NOMO-1 (cell line): ENCODE measurements at regions not wholly inside any gene's neighbourhood (a gene's known extent, or its start where the extent isn't known, plus 50 kb on each side); places are given as distances from the start of the nearest gene placed in this dataset.
"Not testable (repeated sequence)": the region's sequence is repeated elsewhere in the genome, so short reads cannot be mapped to it uniquely, and the experiment has no call there.

ENCODE experiments used
- DNase-seq, 2 experiments: peaks; one replicate each; lab custom pipeline; 2025; ENCODE audit not compliant: unreplicated experiment in 2 of 2; lab: John Stamatoyannopoulos, UW

- no peak for DNase-seq
Observed at GRCh38 chr2:136715146-136715545, 50.2 kb upstream of the THSD7B start.

- DNase-seq, result no peak
Observed at GRCh38 chr2:136714452-136714951, 50.8 kb upstream of the THSD7B start.

GRCh38 chr2:136713739-136714138, 51.6 kb upstream of the THSD7B start:
- DNase-seq, result no peak

- no peak for DNase-seq
Observed at GRCh38 chr2:136705336-136705735, 60.0 kb upstream of the THSD7B start.

- no peak for DNase-seq
Observed at GRCh38 chr2:136703214-136703613, 62.1 kb upstream of the THSD7B start.

GRCh38 chr2:136696438-136696837, 68.9 kb upstream of the THSD7B start:
- no peak for DNase-seq

DNA sequence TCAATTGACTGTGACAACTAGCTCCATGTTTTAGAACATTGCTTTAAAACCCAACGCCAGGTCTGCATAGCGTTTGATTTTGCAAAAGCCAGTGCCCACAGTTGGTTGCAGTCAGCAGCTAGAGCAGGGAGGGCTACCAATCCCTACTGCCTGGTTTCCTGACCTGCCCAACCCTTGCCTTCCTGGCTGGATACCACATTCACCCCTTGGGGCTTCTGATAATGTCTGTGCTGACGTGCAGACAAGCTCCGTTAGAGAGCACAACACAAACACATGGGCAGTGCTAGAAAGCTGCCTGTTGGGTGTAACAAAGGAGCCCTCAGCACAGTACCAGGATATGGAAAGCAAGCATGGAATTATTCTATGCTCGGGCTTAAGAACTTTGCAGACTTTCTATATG, 71.4 kb upstream of the THSD7B start:
- no peak for DNase-seq

DNA sequence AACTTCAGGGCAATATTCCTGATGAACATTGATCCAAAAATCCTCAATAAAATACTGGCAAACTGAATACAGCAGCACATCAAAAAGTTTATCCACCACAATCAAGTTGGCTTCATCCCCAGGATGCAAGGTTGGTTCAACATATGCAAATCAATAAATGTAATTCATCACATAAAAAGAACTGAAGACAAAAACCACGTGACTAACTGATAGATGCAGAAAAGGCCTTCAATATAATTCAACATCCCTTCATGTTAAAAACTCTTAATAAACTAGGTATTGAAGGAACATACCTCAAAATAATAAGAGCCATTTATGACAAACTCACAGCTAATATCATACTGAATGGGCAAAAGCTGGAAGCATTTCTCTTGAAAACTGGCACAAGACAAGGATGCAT, 85.3 kb upstream of the THSD7B start:
- not testable (repeated sequence) for DNase-seq

GRCh38 chr2:136665736-136666135, 99.6 kb upstream of the THSD7B start:
- no peak for DNase-seq

DNA sequence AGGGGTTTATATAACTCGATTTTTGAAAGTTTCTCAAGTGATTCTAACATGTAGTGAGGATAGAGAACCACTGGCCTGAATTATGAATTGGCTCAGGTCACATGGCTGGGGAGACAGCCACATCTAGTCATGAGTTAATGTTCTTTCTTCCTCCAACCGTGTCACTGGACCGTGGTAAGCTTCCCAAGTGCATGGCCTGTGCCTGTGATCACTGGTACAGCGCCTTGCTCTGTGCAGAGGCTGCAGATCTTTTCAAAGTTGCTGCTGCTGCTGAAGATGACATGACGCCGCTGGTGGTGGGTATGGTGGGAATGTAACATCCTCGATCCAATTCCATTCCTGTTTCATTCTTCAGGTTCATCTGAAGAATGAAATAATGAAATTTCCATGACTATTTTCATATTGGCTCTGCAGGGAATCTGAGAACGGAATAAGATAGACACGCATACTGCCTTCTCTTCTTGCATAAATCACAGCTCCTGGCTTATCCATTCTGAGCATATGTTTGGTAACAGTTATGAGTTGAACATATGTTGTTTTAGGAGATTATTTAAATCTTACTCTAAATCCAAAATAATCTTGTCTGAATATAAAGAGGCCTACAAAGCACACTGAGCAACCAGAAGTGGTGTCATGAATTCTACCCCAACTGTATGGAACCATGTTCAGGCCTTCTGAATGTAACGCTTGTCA, 100.5 kb upstream of the THSD7B start:
- no peak for DNase-seq

DNA sequence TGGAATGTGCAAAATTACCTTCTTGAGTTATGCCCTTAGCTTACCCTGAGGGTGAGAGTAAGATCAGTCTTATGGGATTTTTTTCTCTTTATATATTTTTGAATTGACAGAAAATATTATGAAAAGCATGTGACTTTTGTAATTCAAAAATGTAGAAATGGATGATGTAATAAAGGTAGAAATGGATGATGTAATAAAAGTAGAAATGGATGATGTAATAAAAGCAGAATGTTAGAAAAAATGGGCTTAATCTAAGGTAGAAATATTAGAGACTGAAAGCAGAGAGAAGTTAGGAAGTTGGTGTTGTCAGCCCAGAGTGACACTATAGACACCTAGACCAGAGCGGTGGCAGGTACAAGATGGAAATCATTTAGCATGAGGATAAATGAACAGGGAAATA, 107.1 kb upstream of the THSD7B start:
- DNase-seq, result no peak

GRCh38 chr2:136653861-136654260, 111.5 kb upstream of the THSD7B start:
- no peak for DNase-seq

- DNase-seq, result no peak
Observed at GRCh38 chr2:136651456-136652010, 113.8 kb upstream of the THSD7B start.

DNA sequence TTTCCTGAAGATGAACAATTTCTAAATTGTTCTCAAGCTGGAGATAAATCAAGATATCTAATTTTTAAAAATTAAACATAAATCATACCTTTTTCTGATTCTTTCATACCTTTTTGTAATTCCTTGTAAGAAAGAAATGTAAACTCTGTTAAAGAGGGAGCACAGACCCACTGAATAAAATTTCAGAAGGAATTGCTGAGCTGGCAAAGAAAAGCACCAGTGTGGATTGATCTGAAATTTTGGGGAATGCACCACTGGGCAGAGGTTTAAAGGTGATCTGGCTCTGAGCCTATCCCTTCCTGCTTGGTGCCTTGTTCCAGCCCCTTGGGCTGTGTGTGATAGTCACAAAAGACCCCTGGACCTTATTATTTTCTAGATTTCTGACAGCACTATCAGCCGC, 118.3 kb upstream of the THSD7B start:
- no peak for DNase-seq

- DNase-seq, result no peak
Observed at GRCh38 chr2:136645236-136645828, 120.0 kb upstream of the THSD7B start.

GRCh38 chr2:136639651-136640050, 125.7 kb upstream of the THSD7B start:
- DNase-seq, result no peak

GRCh38 chr2:136638193-136638592, 127.2 kb upstream of the THSD7B start:
- no peak for DNase-seq

GRCh38 chr2:136637402-136637801, 127.9 kb upstream of the THSD7B start:
- DNase-seq, result no peak

DNA sequence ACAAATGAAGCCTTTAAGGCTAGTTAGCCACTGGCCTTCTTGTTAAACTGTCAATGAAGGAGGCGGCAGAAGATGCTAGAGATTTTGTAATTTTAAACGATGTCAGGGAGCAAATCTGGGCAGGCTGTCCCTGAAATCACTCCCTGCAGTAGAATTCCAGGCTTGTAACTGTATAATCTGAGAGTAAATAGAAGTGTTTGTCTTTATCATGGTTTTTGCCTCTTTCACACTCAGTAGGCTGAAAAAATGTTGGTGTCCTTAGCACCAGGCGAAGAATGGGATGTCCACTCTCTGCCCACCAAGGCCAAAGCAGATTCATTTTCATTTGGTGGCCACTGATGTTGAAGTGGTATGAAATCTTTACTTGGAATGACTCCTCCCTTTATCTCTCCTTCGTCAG, 136.9 kb upstream of the THSD7B start:
- no peak for DNase-seq

- no peak for DNase-seq
Observed at GRCh38 chr2:136613096-136613495, 152.2 kb upstream of the THSD7B start.

GRCh38 chr2:136612079-136612478, 153.3 kb upstream of the THSD7B start:
- no peak for DNase-seq

DNA sequence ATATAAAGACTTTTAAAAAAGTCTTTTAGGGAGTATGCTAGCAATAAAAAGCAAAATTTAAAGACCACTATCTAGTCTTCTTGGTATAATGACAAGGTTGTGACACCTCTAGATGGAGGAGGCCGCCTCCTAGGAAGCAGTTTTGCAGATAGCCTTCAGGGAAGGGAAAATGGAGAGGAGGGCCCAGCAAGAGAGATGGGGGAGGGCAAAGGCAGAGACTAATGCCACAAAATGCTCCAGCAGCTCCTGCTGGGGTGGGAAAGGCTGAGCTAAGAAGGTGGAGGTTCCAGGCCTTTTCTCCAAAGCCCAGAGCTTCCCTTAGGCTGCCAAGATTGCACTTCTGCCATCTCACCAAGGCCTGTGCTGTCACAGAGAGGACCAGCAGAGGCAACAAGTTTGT, 153.9 kb upstream of the THSD7B start:
- DNase-seq, result no peak
